CD4-positive, alpha-beta T cell (primary cell): ENCODE measurements at regions not wholly inside any gene's neighbourhood (a gene's known extent, or its start where the extent isn't known, plus 50 kb on each side); places are given as distances from the start of the nearest gene placed in this dataset.

Source experiments
- ATAC-seq: fragments of 200-7000 bp; cut with Tn5 transposase; one replicate; pipeline ENCODE4 v1.10.0; 2022; ENCODE audit warnings: mild to moderate bottlenecking; ENCODE audit not compliant: poor library complexity
- CTCF ChIA-PET: fragments of 350-600 bp; sonication (Branson Sonifier 250); formaldehyde crosslinking; loops from one replicate; lab custom pipeline; 2021; ENCODE audit warnings: antibody characterized with exemption, inconsistent platforms; lab: Charles Lee
- POLR2A ChIA-PET: fragments of 350-600 bp; sonication (Branson Sonifier 250); formaldehyde crosslinking; loops from one replicate; lab custom pipeline; 2021; ENCODE audit warnings: antibody characterized with exemption, inconsistent platforms; lab: Charles Lee
- DNase-seq, 14 experiments: peaks; one replicate each; pipeline ENCODE4 v3.0.0-alpha.2; 2013 to 2020; ENCODE audit warnings: mixed read lengths in 2 of 14
- H3K27ac ChIP-seq, 2 donors: one replicate each; pipeline versions ENCODE4 v1.5.1 to v1.7.0; 2013; ENCODE audit warnings: low read length in 2 of 2, low read depth in 1 of 2, mild to moderate bottlenecking in 1 of 2
- H3K27me3 ChIP-seq, 2 experiments: 1 replicate in 1 of 2; 2 replicates in 1 of 2; pipeline versions ENCODE4 v1.6.1 to v1.7.0; 2013; ENCODE audit warnings: low read length in 2 of 2, control low read depth in 1 of 2, mild to moderate bottlenecking in 1 of 2, moderate library complexity in 1 of 2; ENCODE audit not compliant: insufficient read depth in 2 of 2, control insufficient read depth in 1 of 2
- H3K36me3 ChIP-seq: one replicate; pipeline ENCODE4 v1.6.1; 2013; ENCODE audit warnings: low read length, control low read depth; ENCODE audit not compliant: insufficient read depth
- H3K4me1 ChIP-seq: one replicate; pipeline ENCODE4 v1.6.1; 2013; ENCODE audit warnings: low read length, control low read depth; ENCODE audit not compliant: insufficient read depth
- H3K4me3 ChIP-seq: one replicate; pipeline ENCODE4 v1.5.1; 2013; ENCODE audit warnings: mild to moderate bottlenecking, low read length, moderate library complexity
- H3K9me3 ChIP-seq, 2 experiments: 1 replicate in 1 of 2; 2 replicates in 1 of 2; pipeline versions ENCODE4 v1.6.1 to v1.7.0; 2013; ENCODE audit warnings: low read length in 2 of 2, mild to moderate bottlenecking in 2 of 2, control low read depth in 1 of 2, moderate library complexity in 1 of 2; ENCODE audit not compliant: control insufficient read depth in 1 of 2, insufficient read depth in 1 of 2
- H3K27ac Mint-ChIP-seq: one replicate; pipeline ENCODE4 v1.8.0; 2020; ENCODE audit warnings: mixed read lengths
- H3K27me3 Mint-ChIP-seq: one replicate; pipeline ENCODE4 v1.8.0; 2021; ENCODE audit warnings: mixed read lengths
- H3K36me3 Mint-ChIP-seq: one replicate; pipeline ENCODE4 v1.8.0; 2021; ENCODE audit warnings: low read depth, mixed read lengths
- H3K4me1 Mint-ChIP-seq: one replicate; pipeline ENCODE4 v1.8.0; 2021; ENCODE audit warnings: low read depth, mixed read lengths
- H3K4me3 Mint-ChIP-seq: one replicate; pipeline ENCODE4 v1.8.0; 2020; ENCODE audit warnings: mild to moderate bottlenecking, mixed read lengths
- H3K9me3 Mint-ChIP-seq: one replicate; pipeline ENCODE4 v1.8.0; 2020; ENCODE audit warnings: mixed read lengths
- CTCF ChIP-seq: fragments of 200-600 bp; IDR thresholded peaks from one replicate; pipeline ENCODE4 v1.8.0; 2022; ENCODE audit warnings: antibody characterized with exemption, mild to moderate bottlenecking
- intact Hi-C, 2 experiments: fragments of 100-400 bp; cut with DNase I in 1 of 2; cut with micrococcal nuclease in 1 of 2; formaldehyde crosslinking; loops; one replicate each; pipeline versions ENCODE4 v1.15.1 to v1.9.0; 2023 to 2025; cut with DNase I, micrococcal nuclease

GRCh38 chr3:72011485-72011884 is 226.5 kb upstream of the PROK2 start:
- H3K9me3 Mint-ChIP-seq: no peaks in the 10 kb centered on the region
- no peak overlapping the region for H3K27ac ChIP-seq
- no peaks in the 10 kb centered on the region for H3K36me3 Mint-ChIP-seq
- ChIA-PET CTCF (no interaction called here), POLR2A (no interaction called here)
- intact Hi-C loops: no loop called here
- DNase-seq: no peak
- H3K36me3 ChIP-seq: no peaks in the 10 kb centered on the region
- H3K4me3 ChIP-seq: no peak overlapping the region
- H3K4me1 ChIP-seq: no peaks in the 10 kb centered on the region
- no peaks in the 10 kb centered on the region for H3K27me3 ChIP-seq
- no peaks in the 10 kb centered on the region for H3K9me3 ChIP-seq
- no peaks in the 10 kb centered on the region for H3K27me3 Mint-ChIP-seq
- no peak for ATAC-seq
- no peak overlapping the region for H3K4me3 Mint-ChIP-seq
- no peak for TF ChIP-seq CTCF
- H3K27ac Mint-ChIP-seq: no peak overlapping the region
- H3K4me1 Mint-ChIP-seq: no peaks in the 10 kb centered on the region

- no peaks in the 10 kb centered on the region for H3K27me3 ChIP-seq
- Mint-ChIP-seq H3K4me1 (no peaks in the 10 kb centered on the region), H3K9me3 (no peaks in the 10 kb centered on the region), H3K36me3 (no peaks in the 10 kb centered on the region), H3K27me3 (no peaks in the 10 kb centered on the region), H3K4me3 (no peak overlapping the region), H3K27ac (no peak overlapping the region)
- intact Hi-C loops: no loop called here
- TF ChIP-seq CTCF: no peak
- ChIA-PET POLR2A (no interaction called here), CTCF (no interaction called here)
- no peaks in the 10 kb centered on the region for H3K36me3 ChIP-seq
- ATAC-seq: no peak
- no peaks in the 10 kb centered on the region for H3K4me1 ChIP-seq
- H3K27ac ChIP-seq: no peak overlapping the region
- peak in 2 of 14 experiments; percentile 49 to 57 for DNase-seq
- no peak overlapping the region for H3K4me3 ChIP-seq
- no peaks in the 10 kb centered on the region for H3K9me3 ChIP-seq
Observed at GRCh38 chr3:72009851-72010443, 225.0 kb upstream of the PROK2 start.

GRCh38 chr3:72008226-72008996 is 223.5 kb upstream of the PROK2 start:
- Histone ChIP-seq H3K4me3 (no peak overlapping the region), H3K27me3 (no peaks in the 10 kb centered on the region), H3K27ac (no peak overlapping the region), H3K4me1 (no peaks in the 10 kb centered on the region), H3K36me3 (no peaks in the 10 kb centered on the region), H3K9me3 (no peaks in the 10 kb centered on the region)
- Mint-ChIP-seq H3K9me3 (no peaks in the 10 kb centered on the region), H3K27ac (no peak overlapping the region), H3K4me3 (no peak overlapping the region), H3K4me1 (no peaks in the 10 kb centered on the region), H3K36me3 (no peaks in the 10 kb centered on the region), H3K27me3 (no peaks in the 10 kb centered on the region)
- CTCF ChIA-PET: no interaction called here
- ATAC-seq (no peak), DNase-seq (peak in 3 of 14 experiments; percentile 18 to 72 (median 60))
- no peak for TF ChIP-seq CTCF
- intact Hi-C loops: no loop called here
- POLR2A ChIA-PET: no interaction called here
